HFF-Myc (cell line): ENCODE measurements at regions not wholly inside any gene's neighbourhood (a gene's known extent, or its start where the extent isn't known, plus 50 kb on each side); places are given as distances from the start of the nearest gene placed in this dataset.
"Not testable (repeated sequence)": the region's sequence is repeated elsewhere in the genome, so short reads cannot be mapped to it uniquely, and the experiment has no call there.

Experiments
- DNase-seq: peaks from one replicate; pipeline ENCODE4 v3.0.0-alpha.2; 2011; ENCODE audit warnings: low read depth; ENCODE audit errors: extremely low read depth
- H3K4me3 ChIP-seq: replicated peaks from 2 replicates; pipeline ENCODE4 v1.5.1; 2011; ENCODE audit warnings: low read depth, mild to moderate bottlenecking, control low read depth, low read length

DNA sequence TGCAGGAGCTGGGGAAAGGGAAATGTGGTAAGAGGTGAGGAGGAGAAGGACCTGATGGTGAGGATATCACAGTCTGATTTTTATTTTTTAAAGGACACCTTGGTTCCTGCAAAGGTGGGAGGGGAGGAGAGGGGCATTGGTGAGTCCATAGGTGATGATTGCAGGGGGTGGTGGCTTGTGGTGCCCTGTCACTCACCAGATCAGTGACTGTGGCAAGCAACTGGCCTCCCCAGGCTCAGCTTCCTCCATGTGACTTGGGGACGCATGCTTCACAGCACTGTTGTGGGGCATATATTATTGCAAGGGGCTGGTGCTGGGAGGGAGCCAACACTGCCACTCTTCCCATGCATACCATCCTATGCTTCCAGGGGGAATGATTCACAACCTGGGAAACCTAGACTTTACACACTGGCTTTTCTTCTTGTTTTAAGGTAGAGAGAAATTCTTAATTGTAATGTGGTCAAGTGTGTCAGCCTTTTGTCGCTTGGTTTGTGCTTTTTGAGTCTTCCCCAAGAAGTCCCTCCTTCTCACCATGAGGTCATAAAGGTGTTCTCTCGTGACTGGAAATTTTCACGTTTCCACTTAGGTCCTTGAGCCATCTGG, 106.8 kb upstream of the PLGLB2 start:
- DNase-seq = not testable (repeated sequence)

GRCh38 chr2:87643165-87643564, 104.7 kb upstream of the PLGLB2 start:
- DNase-seq, H3K4me3 ChIP-seq: not testable (repeated sequence)

More for the DNA sequence above, 106.8 kb upstream of the PLGLB2 start:
- not testable (repeated sequence) for H3K4me3 ChIP-seq

DNA sequence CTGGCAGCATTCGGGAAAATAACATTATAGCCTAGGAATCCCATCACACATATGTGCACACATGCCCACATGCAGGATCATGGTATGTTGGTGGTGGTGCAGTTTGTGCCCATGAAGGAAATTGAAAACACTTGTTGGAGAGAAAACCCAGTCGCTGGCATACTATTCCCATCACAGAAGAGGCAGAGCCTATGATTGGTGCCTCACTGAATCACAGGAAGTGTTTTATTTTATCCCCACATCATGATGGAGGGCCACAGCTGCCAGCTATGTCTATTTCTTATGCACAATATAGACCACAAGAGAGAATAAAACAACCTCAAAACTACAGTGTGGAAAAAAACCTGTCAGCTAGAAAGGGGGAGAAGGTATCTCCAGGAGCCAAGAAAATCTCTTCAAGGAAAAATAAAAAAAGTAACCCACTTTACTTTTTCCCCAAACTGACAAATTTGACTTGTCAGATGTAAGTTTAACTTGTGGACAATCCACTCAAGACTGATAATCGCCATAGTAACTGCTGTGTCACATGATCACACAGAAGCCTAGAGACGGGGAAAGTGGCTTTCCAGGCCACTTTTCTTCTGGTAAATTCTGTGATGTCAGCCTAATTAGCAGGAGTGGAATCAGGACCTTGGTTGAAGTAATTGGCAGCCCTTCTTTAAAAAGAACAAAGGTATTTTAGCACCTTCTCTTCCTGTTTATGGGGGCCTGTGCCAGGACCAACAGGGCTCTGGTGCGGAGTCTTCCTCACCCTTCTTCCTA, 100.0 kb upstream of the PLGLB2 start:
- not testable (repeated sequence) for DNase-seq, H3K4me3 ChIP-seq

- H3K4me3 ChIP-seq, DNase-seq: not testable (repeated sequence)
Observed at GRCh38 chr2:87648815-87649214, 99.1 kb upstream of the PLGLB2 start.

- not testable (repeated sequence) for DNase-seq, H3K4me3 ChIP-seq
Observed at GRCh38 chr2:87649871-87650270, 98.0 kb upstream of the PLGLB2 start.

GRCh38 chr2:87650837-87651236, 97.0 kb upstream of the PLGLB2 start:
- H3K4me3 ChIP-seq, DNase-seq: not testable (repeated sequence)

DNA sequence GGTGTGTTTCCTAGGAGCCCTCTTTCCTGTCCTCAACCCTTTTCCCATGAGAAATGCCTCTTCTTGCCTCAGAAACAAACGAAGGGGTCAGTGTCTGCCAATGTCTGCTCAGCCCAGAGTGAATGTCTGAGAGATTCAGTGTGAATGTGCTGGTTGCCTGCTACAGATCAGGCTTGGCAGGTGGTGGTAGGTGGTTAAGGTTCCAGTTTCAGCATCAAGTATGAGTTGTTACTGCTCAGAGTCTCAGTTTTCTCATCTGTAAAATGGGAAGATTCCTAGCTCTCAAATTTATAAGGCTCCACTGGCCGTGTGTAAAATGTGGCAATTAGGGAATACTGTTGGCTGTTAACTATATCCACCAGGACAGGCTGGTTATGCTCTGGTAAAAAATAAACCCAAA, 96.3 kb upstream of the PLGLB2 start:
- not testable (repeated sequence) for DNase-seq, H3K4me3 ChIP-seq

- H3K4me3 ChIP-seq, DNase-seq: not testable (repeated sequence)
Observed at GRCh38 chr2:87653373-87653772, 94.5 kb upstream of the PLGLB2 start.

GRCh38 chr2:87654136-87654814, 93.6 kb upstream of the PLGLB2 start:
- not testable (repeated sequence) for H3K4me3 ChIP-seq, DNase-seq

DNA sequence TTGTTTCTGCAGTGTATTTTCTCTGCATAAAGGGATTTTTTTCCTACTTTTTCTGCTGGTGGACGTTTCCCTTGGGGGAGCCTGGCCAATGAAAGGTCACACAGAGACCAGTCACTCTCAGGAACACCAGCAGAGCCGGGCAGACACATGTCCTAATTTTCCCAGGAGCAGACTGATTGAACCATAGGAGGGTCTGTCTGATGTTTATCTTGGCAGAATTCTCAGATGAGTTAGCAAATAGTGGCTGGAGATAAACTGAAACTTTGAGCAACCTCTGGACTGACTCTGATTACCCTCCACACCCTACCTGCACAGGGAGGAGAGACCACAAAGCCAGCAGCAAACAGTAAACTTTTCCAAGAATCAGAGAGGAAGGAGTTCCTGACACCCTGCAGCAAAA, 90.0 kb upstream of the PLGLB2 start:
- not testable (repeated sequence) for H3K4me3 ChIP-seq, DNase-seq

- not testable (repeated sequence) for DNase-seq, H3K4me3 ChIP-seq
Observed at GRCh38 chr2:87658357-87658756, 89.5 kb upstream of the PLGLB2 start.

DNA sequence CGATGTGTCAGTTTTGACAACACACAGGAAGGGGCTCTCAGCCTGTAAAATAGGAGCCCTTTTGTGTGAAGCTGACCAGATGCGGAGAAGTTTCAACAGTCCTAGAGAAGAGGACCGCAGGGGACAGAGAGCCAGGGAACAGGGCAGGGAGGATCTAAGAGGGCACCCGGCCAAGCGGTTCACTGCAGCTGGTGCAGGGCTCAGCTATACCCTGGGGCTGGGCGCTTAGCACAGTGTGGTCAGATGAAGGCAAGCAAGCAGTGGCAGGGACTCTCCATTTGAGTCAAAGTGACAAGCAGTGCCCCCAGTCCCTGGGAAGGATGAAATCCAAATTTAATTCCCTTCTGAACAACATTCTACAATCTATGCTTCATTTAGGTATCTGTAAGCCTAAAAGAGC, 88.9 kb upstream of the PLGLB2 start:
- not testable (repeated sequence) for H3K4me3 ChIP-seq, DNase-seq

GRCh38 chr2:87660164-87660563, 87.7 kb upstream of the PLGLB2 start:
- not testable (repeated sequence) for DNase-seq, H3K4me3 ChIP-seq

- DNase-seq, H3K4me3 ChIP-seq: not testable (repeated sequence)
Observed at GRCh38 chr2:87662316-87663290, 85.3 kb upstream of the PLGLB2 start.

DNA sequence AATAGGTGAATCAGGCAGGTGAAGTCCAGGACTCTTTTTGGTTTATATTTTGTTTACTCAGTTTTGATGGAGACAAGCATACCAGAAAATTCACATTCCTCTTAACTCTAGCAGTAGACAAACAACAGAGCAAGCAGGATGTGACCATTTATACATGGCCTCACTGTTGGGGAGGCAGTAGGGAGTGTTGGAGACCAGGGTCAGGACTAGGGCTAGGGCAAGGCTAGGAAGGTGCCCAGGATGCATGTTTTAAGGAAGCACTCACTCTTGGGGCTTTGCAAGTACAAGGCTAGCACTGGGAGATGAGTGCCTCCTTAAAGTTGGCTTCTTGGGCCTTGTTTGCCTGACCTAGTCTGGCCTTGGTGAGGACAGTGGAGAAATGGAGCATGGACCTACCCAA, 84.5 kb upstream of the PLGLB2 start:
- not testable (repeated sequence) for DNase-seq, H3K4me3 ChIP-seq

GRCh38 chr2:87667027-87667426, 80.9 kb upstream of the PLGLB2 start:
- H3K4me3 ChIP-seq, DNase-seq: not testable (repeated sequence)

GRCh38 chr2:87668361-87668760, 79.5 kb upstream of the PLGLB2 start:
- not testable (repeated sequence) for DNase-seq, H3K4me3 ChIP-seq

DNA sequence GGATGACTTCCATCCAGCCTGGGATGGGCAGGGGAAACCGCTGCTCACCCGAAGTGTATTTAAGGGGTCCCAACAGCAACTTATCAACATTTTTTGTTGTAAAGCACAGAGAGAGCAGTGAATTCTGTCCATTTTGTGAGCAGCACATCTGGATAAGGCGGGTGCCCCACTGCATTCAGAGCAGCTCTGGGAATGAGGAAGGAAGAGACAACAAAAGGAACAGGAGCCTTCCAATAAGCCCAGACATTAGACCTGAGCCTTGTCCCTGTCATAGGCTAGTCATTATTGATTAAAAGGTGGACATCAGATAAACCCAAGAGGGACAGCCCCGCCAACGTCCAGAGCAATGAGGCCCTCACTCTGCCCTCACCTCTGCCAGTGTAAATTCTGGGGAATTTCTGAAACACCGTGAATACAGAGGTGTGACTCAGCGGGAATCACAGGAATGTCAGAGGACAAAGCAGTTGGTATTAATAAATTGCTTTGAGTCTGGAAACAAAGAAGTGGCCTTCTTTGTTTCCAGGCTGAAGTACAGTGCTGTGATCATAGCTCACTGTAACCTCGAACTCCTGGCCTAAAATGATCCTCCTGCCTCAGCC, 78.2 kb upstream of the PLGLB2 start:
- DNase-seq, H3K4me3 ChIP-seq: not testable (repeated sequence)
